ENCODE measurements at regions not wholly inside any gene's neighbourhood (a gene's known extent, or its start where the extent isn't known, plus 50 kb on each side); places are given as distances from the start of the nearest gene placed in this dataset.

DNA sequence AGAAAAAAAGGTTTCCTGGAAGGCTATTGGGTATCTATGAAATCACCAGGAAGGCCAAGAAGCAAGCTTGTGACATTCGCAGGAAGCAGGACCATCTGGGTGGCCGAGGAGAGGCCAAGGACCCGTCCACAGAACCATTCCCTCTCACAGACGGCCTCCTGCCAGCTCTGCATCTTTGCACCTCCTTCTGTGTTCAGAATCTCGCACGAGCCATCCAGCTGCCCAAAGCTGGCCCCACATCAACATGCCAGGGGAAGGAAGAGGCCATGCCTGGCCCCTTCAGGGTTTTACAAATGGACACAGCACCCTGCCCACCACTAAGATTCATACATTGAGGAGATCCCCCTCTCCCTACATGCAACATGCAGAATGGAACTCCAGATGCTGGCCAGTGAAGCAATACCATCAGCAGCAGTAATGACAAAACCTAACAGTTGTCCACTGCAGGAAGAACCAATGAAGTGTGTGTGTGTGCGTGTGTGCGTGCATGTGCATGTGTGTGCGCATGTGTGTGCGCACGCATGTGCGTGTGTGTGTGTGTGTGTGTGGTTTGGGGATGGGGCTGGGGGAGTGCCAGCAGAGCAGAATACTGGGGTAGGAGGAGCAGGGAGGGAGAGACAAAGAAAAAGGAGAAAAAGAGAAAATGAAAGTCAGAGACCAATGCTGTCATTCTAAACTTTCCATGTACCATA is 184.2 kb upstream of the FOXQ1 start:
- no peak overlapping the region for H3K4me3 ChIP-seq (ENCODE audit: low read depth, low read length)
- no peak for DNase-seq (ENCODE audit: low read depth)
- TF ChIP-seq, protein P1, sequence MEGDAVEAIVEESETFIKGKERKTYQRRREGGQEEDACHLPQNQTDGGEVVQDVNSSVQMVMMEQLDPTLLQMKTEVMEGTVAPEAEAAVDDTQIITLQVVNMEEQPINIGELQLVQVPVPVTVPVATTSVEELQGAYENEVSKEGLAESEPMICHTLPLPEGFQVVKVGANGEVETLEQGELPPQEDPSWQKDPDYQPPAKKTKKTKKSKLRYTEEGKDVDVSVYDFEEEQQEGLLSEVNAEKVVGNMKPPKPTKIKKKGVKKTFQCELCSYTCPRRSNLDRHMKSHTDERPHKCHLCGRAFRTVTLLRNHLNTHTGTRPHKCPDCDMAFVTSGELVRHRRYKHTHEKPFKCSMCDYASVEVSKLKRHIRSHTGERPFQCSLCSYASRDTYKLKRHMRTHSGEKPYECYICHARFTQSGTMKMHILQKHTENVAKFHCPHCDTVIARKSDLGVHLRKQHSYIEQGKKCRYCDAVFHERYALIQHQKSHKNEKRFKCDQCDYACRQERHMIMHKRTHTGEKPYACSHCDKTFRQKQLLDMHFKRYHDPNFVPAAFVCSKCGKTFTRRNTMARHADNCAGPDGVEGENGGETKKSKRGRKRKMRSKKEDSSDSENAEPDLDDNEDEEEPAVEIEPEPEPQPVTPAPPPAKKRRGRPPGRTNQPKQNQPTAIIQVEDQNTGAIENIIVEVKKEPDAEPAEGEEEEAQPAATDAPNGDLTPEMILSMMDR (conservative IDR thresholded peaks at IDR 0.05; ENCODE audit: low read depth, low read length): no peak

DNA sequence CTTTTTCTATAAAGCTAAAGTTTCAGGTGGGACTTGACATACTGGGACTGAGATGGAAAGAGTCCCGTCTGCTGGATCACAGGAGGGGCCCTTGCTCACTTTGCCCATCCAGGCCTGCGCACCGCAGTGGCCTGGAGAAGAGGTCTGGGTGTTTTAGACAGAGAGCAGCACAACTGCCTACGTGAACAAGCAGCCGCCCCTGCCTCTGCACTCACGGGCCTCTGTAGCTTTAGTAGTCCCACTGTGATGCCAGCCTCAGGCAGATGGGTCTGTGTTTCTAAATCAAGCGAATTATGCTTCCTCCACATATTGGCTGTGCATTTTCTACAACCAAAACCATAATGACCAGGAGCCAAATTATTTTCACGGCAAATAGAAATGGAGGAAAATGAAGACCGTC is 184.8 kb upstream of the FOXQ1 start:
- no peak for DNase-seq (ENCODE audit: low read depth)
- TF ChIP-seq, protein P1 (conservative IDR thresholded peaks at IDR 0.05; ENCODE audit: low read depth, low read length): no peak
- H3K4me3 ChIP-seq (ENCODE audit: low read depth, low read length): no peak overlapping the region

DNA sequence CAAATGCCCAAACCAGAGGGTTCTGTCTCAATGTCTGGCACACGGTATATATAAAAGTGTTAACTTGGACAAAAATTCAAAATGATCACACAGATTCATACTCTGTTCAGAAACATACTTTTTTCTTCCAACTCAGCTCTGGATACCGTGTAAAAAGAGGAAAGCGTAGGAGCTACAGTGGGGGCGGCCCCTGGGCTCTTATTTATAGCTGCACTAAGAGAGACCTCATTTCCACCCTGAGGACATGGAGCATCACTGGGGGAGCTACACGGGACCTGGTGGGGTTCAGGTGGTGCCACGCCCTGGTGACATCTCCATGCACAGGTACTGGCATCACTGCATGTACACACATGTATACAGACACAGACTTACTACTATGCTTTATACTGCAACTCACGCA is 185.9 kb upstream of the FOXQ1 start:
- DNase-seq (ENCODE audit: low read depth): no peak
- TF ChIP-seq, protein P1 (conservative IDR thresholded peaks at IDR 0.05; ENCODE audit: low read depth, low read length): no peak
- no peak overlapping the region for H3K4me3 ChIP-seq (ENCODE audit: low read depth, low read length)

DNA sequence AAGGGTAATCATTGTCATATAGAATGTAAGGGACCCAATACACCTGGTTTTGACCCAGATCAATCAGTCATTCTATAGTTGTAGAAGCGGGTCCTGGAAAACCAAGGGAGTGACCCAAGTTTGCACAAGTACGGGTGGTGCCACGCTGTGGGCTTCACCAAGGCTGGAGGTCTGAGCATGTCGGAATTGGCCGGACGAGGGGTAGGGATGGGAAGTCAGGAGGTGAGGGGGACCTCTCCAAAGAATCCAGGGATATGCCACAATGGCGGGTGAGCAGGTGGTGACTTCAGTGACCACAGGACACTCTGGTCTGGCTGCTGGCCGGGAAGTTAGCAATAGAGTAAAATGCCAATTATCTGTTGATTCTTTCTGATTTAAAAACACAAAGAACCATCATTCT is 186.6 kb upstream of the FOXQ1 start:
- H3K4me3 ChIP-seq (ENCODE audit: low read depth, low read length): no peak overlapping the region
- TF ChIP-seq, protein P1 (conservative IDR thresholded peaks at IDR 0.05; ENCODE audit: low read depth, low read length): no peak
- DNase-seq (ENCODE audit: low read depth): no peak

DNA sequence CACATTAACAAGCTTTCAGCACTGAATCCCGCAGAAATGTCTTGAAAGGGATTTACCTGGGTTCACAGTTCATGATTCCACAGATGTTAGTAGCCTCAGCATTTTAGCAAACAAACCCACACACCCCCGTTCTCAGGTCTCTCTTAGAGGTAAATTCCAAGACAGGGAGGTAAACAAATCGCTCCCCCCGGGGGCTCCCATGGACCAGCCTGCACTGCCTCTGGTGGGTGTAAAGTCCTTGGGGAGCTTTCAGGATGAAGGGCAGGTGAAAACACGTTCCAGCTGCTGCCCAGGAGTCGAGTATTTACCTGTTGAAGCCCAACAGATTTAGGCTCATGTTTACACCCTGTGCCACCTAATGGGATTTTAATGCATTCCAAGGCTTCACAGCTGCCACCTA is 187.0 kb upstream of the FOXQ1 start:
- H3K4me3 ChIP-seq (ENCODE audit: low read depth, low read length): no peak overlapping the region
- TF ChIP-seq, protein P1 (conservative IDR thresholded peaks at IDR 0.05; ENCODE audit: low read depth, low read length): no peak
- DNase-seq (ENCODE audit: low read depth): no peak

DNA sequence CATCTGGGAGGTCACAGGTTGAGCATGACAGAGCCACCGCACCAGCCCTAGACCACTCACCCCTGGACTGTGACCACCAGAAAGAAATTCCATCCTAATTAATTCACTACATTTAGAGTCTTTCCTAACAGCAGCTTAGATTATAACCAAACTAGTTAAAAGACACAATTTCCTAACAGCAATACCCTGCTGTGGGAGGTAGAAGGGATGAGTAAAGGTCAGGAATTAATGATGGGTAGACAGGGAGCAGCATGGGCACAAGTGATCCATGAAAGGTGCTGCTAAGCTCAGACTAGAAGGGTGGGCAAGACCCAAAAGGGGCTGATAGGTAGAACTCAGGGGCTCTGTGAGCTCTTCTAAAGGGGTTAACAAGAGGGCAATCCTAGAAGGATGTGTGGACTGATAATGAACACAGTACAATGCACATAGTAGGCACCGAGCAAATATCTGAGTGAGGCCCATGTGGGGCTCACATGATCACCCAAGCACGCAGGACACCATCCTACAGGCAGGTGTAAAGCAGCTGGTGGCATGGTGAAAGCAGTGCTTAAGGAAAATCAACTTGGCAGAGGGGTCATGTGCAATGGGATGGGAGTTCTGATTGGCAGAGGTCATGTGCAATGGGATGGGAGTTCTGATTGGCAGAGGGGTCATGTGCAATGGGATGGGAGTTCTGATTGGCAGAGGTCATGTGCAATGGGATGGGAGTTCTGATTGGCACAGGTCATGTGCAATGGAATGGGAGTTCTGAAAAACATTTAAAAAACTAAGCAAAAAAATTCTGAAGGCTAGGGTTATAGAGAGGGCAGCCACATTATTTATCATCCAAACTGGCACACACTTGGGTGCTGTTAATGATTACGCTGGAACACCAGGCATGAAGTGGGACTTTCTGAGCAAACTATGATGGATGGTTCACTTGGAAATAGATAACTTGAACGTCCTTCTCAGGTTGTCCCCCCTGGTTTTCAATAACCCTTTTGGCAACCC is 188.2 kb upstream of the FOXQ1 start:
- no peak for DNase-seq (ENCODE audit: low read depth)
- no peak overlapping the region for H3K4me3 ChIP-seq (ENCODE audit: low read depth, low read length)
- TF ChIP-seq, protein P1 (conservative IDR thresholded peaks at IDR 0.05; ENCODE audit: low read depth, low read length): no peak
